HG03103 (cell line): ENCODE measurements at regions not wholly inside any gene's neighbourhood (a gene's known extent, or its start where the extent isn't known, plus 50 kb on each side); places are given as distances from the start of the nearest gene placed in this dataset.

Source experiments
- ATAC-seq: cut with Tn5 transposase; IDR thresholded peaks from one replicate; pipeline ENCODE4 v1.9.1; 2021; ENCODE audit warnings: low read depth; ENCODE audit not compliant: unreplicated experiment

GRCh38 chr10:121091961-121092719, 241.0 kb downstream of the WDR11 start:
- no peak for ATAC-seq

- no peak for ATAC-seq
Measured at GRCh38 chr10:121092720-121093095, 241.5 kb downstream of the WDR11 start.

- no peak for ATAC-seq
Measured at GRCh38 chr10:121096617-121097431, 245.7 kb downstream of the WDR11 start.

GRCh38 chr10:121098211-121098610, 247.0 kb downstream of the WDR11 start:
- ATAC-seq = no peak

GRCh38 chr10:121098751-121099150, 247.6 kb downstream of the WDR11 start:
- ATAC-seq = no peak

DNA sequence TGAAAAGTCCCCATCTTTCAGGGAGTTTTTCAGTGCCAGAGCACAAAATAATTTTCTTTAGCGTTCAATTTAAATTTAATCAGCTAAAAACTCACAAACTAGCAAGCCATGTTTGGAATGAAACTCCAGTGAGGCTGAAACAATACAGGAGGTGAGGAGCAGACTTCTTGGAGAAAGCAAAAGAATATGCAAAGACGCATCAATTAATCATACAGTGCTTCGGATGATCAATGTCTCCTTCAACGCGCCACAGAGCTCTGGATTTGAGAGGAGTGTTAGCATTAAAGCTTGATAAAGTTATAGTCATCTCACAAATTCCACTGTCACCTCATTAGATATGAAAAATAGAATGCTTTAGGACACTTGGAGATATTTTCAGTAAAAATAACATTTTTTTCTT, 248.0 kb downstream of the WDR11 start:
- no peak for ATAC-seq

- no peak for ATAC-seq
Measured at GRCh38 chr10:121099592-121099991, 248.4 kb downstream of the WDR11 start.

GRCh38 chr10:121101561-121101960, 250.4 kb downstream of the WDR11 start:
- ATAC-seq = no peak

DNA sequence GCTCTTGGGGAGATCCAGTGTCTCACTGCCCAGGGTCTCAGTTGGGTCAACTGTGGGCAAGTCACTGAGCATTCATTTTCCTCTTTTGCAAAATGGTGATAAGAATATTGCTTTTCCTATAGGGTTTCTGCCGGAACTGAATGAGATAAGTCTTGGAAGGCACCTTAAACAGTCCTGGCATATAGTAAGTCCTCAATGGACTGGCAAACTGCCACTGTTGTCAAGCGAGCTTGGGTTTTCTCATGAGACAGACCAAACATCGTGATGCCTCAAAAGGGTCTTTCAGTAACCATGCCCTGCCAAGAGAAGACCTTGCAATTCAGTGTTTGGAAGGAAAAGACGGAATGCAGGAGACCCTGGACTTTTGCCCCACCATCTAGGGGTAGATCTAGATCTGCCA, 251.5 kb downstream of the WDR11 start:
- ATAC-seq = no peak

DNA sequence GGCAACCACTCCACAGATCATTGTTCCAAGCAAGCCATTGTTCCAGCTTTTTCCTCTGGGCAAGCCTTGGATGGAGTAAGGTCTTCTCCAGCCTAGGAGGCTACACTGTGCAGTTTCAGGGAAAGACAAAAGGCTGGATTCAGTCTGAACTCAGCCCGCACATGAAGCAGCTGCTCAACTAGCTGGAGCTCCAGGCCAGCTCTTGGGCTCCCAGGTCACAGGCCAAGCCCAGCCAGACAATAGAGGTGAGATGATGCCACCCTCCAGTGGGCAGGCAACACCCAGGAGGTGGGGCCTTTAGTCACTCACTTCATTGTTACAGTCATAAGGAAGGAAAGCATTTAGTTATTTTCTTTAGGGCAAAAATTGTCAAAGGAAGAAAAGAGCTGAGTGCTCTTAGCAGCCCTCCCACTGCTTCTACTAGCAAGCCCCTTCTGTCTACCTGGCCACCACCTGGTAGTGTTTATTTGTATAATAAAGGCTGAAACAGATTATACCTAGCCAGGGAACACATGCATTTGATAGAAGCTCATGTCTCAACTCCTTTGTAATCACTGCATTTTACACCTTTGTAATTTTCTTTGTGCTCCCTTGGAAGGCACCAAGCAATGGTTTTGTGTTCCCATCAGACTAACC, 253.4 kb downstream of the WDR11 start:
- ATAC-seq = no peak

DNA sequence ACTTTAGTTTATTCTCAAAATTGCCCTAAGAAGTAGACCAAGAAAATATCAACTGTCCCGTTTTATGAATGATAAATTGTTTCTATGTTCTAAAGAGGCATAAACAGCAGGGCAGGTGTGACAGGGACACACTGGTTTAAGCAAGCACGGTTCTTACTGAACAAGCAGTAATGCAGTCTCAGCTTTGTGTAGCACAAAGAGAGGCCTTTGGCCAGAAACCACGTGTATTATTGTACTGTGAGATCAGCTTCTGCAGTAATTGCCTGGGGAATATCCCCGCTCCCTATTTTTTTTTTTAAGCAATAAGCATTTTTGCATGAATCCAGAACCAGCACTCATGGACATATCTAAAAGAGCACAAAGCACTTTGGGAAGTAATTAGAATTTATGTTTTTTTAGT, 255.4 kb downstream of the WDR11 start:
- no peak for ATAC-seq

GRCh38 chr10:121108051-121108450, 256.9 kb downstream of the WDR11 start:
- no peak for ATAC-seq

DNA sequence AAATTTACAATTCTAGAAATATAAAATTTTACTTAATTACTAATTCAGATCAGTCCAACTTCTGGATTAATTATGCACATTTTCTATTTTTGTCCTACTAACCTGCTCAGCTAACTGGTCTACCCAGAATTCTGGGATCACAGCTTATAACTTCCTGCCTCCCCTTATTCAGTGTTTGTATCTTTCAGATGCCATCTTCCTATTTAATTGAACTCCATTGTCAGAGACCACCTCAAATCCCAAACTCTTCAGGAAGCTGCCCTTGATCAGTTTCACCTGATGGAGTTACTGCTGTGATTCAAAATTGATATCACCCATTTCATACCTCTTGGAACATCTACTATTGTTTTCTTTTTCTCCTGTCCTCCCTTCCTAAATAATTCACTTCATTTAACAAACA, 259.2 kb downstream of the WDR11 start:
- no peak for ATAC-seq

DNA sequence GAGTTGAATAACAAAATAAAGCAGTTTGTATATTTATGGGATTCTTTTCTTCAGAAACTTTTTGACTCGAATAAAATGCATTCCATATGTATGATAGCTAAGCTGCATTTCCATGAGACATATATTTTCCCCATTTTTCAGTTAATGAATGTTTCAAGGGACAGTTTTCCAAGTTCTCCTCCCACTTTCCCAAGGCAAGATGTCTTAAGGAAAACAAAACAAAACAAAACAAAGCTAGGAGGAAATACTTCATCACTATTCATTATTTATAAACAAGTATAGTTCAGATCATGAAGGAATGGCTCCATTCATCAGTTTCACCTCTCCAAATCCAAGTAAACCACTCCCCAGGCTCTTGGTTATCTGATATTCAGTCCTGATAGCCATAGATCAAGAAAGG, 261.0 kb downstream of the WDR11 start:
- ATAC-seq = no peak

DNA sequence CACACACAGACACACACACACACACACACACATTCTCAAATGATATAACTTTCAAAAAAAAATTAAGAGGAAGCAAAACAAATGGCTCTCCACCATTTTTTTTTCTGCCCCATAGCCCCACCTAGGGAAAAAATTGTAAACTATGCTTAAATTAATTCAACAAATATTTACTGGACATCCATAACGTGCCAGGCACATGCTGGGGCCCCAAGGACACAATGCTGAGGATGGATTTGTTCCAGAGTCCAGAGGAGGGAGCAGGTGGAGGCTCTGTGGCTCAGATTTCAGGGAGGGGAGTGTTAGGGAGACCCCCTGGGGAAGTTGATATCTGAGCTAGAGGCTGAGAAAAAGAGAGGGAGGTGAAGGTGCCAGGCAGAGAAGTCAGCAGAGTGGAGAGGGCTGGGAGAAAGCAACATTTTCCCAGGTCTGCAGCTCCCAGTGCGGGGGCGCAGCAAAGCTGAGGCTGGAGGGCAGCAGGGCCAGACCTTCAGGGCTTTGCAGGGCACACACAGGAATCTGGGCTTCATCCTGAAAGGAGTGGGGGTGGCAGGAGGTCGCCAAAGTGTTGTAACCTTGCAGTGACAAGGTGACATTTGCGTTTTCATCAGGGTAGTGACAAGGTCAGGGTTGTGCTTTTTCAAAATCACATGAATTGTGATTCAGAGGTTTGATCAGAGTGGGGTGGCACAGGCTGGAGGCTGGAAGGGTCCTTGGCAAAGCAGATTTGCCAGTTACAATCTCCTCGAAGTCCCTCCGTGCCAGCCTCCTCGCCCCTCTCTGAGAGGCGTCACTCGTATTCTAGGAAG, 261.6 kb downstream of the WDR11 start:
- ATAC-seq = no peak

GRCh38 chr10:121113385-121113696, 262.2 kb downstream of the WDR11 start:
- ATAC-seq = no peak

- ATAC-seq = no peak
Measured at GRCh38 chr10:121113911-121114310, 262.7 kb downstream of the WDR11 start.

GRCh38 chr10:121115154-121115553, 264.0 kb downstream of the WDR11 start:
- ATAC-seq = no peak

- no peak for ATAC-seq
Measured at GRCh38 chr10:121121462-121121861, 270.3 kb downstream of the WDR11 start.

DNA sequence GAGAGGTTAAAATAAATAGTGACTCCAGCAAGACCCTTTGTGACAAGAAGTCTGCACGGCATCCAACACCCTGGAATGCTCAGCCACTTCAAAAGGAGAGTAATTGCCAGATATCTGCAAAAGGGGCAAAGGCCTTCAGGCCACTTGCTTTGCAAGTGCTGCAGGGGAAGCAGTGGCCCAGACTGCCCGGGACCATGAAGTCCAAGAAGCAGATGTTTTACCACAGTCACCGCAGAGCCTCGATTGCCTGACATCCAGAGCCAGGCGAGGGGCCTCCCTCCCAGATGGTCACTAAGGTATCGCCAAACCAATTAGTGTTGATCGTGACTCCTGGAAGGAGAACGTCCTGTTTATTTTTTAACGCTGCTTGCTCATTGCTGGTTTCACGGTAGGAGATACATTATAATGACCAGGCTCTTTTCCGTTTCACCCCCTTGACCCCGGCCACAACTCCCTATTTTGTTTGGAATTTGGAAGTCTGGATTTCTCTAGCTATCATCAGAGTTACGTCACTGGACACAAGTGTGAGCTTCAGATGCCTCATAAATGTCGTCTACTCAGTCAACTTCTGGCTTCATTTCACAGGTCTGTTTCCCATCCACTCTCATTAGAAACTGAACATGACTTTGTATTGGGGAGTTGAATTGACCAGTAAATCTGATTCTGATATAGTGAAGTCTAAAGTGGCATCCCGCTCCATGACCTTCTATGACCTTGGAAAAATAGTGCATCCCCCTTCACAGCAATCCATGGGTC, 276.2 kb downstream of the WDR11 start:
- no peak for ATAC-seq
